Motor neuron (in vitro differentiated cells): ENCODE measurements at regions not wholly inside any gene's neighbourhood (a gene's known extent, or its start where the extent isn't known, plus 50 kb on each side); places are given as distances from the start of the nearest gene placed in this dataset.

ENCODE experiments used
- ATAC-seq, 8 experiments: fragments of 200-7000 bp; cut with Tn5 transposase; replicated peaks in 6 of 8; 2 replicates each; pipeline ENCODE4 v1.8.0; 2021; ENCODE audit warnings: mild to moderate bottlenecking in 8 of 8, moderate library complexity in 8 of 8
- H3K27ac ChIP-seq, 2 donors: fragments of 250-450 bp; sonication (Bioruptor Pico); 2 replicates each; pipeline ENCODE4 v1.9.0; 2021; ENCODE audit warnings: antibody characterized with exemption in 2 of 2, mild to moderate bottlenecking in 2 of 2, moderate library complexity in 1 of 2
- H3K4me1 ChIP-seq, 2 donors: fragments of 250-450 bp; sonication (Bioruptor Pico); replicated peaks in 1 of 2; 2 replicates each; pipeline ENCODE4 v1.6.1; 2021; ENCODE audit warnings: antibody characterized with exemption in 2 of 2, mild to moderate bottlenecking in 2 of 2, moderate library complexity in 1 of 2
- H3K4me3 ChIP-seq, 5 donors: fragments of 250-450 bp; sonication (Bioruptor Pico); 2 replicates each; pipeline ENCODE4 v1.9.0; 2021; ENCODE audit warnings: antibody characterized with exemption in 5 of 5, mild to moderate bottlenecking in 5 of 5, moderate library complexity in 4 of 5
- WGBS, 10 experiments: fragments of 450-650 bp; shearing (Covaris generic); methylation state at CpG; one replicate each; pipeline ENCODE4 v1.0.0; 2022; 5-methylcytosine and 5-hydroxymethylcytosine counted together
- in situ Hi-C, 9 experiments: fragments of 400-800 bp; cut with MboI; loops; one replicate each; pipeline ENCODE4 v1.15.0; 2021; ENCODE audit warnings: low sequenced_read_pairs in 9 of 9, low pct_unique_long_range_greater_than_20kb in 2 of 9; ENCODE audit not compliant: unreplicated experiment in 9 of 9

- Histone ChIP-seq H3K4me3 (no peak overlapping the region), H3K27ac (no peak overlapping the region), H3K4me1 (peaks cover 0 to 19% of the 10 kb centered on the region in 2 donors)
- WGBS, 10 experiments: 51 to 100% (median 78%) methylated on average over 1 to 4 of the region's 4 CpGs; no CpG with 5 or more reads in 1 of the 10 experiments
- in situ Hi-C loops: no loop called here
- ATAC-seq: peak in 1 of 8 experiments; percentile 4
Measured at GRCh38 chr5:68419081-68419636, 203.6 kb downstream of the PIK3R1 start.

- in situ Hi-C loops: no loop called here
- H3K4me3 ChIP-seq: no peak overlapping the region
- ATAC-seq: peak; percentile 61 to 89 (median 82)
- WGBS, 10 experiments: 27 to 83% (median 67%) methylated on average over 1 to 7 of the region's 8 CpGs; no CpG with 5 or more reads in 1 of the 10 experiments
- H3K27ac ChIP-seq: peak overlapping the region; percentile 3 to 39
- peaks cover 0 to 19% of the 10 kb centered on the region in 2 donors for H3K4me1 ChIP-seq
Measured at GRCh38 chr5:68419637-68420452, 204.3 kb downstream of the PIK3R1 start.

GRCh38 chr5:68420476-68421344, 205.2 kb downstream of the PIK3R1 start:
- H3K4me1 ChIP-seq: peaks cover 0 to 15% of the 10 kb centered on the region in 2 donors
- whole genome bisulfite sequencing, 10 experiments: 67 to 100% (median 83%) methylated on average over 1 to 8 of the region's 10 CpGs
- no peak for ATAC-seq
- in situ Hi-C loops: no loop called here
- no peak overlapping the region for H3K27ac ChIP-seq
- H3K4me3 ChIP-seq: no peak overlapping the region

GRCh38 chr5:68421485-68422220, 206.1 kb downstream of the PIK3R1 start:
- ATAC-seq: no peak
- H3K4me3 ChIP-seq: no peak overlapping the region
- WGBS, 10 experiments: 86 to 100% (median 94%) methylated on average over 2 to 9 of the region's 9 CpGs; no CpG with 5 or more reads in 2 of the 10 experiments
- in situ Hi-C loops: no loop called here
- H3K4me1 ChIP-seq: peaks cover 0 to 13% of the 10 kb centered on the region in 2 donors
- H3K27ac ChIP-seq: no peak overlapping the region

- ATAC-seq: no peak
- no peak overlapping the region for H3K27ac ChIP-seq
- in situ Hi-C loops: no loop called here
- 48 to 100% (median 88%) methylated on average over 1 to 6 of the region's 6 CpGs for whole genome bisulfite sequencing, 10 experiments
- peaks cover 0 to 10% of the 10 kb centered on the region in 2 donors for H3K4me1 ChIP-seq
- no peak overlapping the region for H3K4me3 ChIP-seq
Measured at GRCh38 chr5:68423154-68423811, 207.7 kb downstream of the PIK3R1 start.

- 42 to 100% (median 80%) methylated on average over 1 to 6 of the region's 6 CpGs for WGBS, 10 experiments
- in situ Hi-C loops: no loop called here
- H3K4me3 ChIP-seq: no peak overlapping the region
- peaks cover 0 to under 1% of the 10 kb centered on the region in 2 donors for H3K4me1 ChIP-seq
- no peak overlapping the region for H3K27ac ChIP-seq
- ATAC-seq: no peak
Measured at GRCh38 chr5:68424799-68425537, 209.4 kb downstream of the PIK3R1 start.

- no peak overlapping the region for H3K27ac ChIP-seq
- H3K4me1 ChIP-seq: no peaks in the 10 kb centered on the region
- 85 to 100% (median 93%) methylated on average over 1 to 4 of the region's 4 CpGs; no CpG with 5 or more reads in 3 of the 10 experiments for WGBS, 10 experiments
- in situ Hi-C loops: no loop called here
- ATAC-seq: no peak
- no peak overlapping the region for H3K4me3 ChIP-seq
Measured at GRCh38 chr5:68426586-68426985, 211.0 kb downstream of the PIK3R1 start.

- Histone ChIP-seq H3K4me3 (no peak overlapping the region), H3K4me1 (no peaks in the 10 kb centered on the region), H3K27ac (no peak overlapping the region)
- in situ Hi-C loops: no loop called here
- no peak for ATAC-seq
- WGBS, 10 experiments: 37 to 100% (median 86%) methylated on average over 1 to 5 of the region's 9 CpGs; no CpG with 5 or more reads in 4 of the 10 experiments
Measured at GRCh38 chr5:68428231-68428811, 212.8 kb downstream of the PIK3R1 start.

- H3K27ac ChIP-seq: no peak overlapping the region
- no peaks in the 10 kb centered on the region for H3K4me1 ChIP-seq
- 67 to 100% (median 90%) methylated on average over 1 to 2 of the region's 2 CpGs; no CpG with 5 or more reads in 3 of the 10 experiments for WGBS, 10 experiments
- no peak for ATAC-seq
- H3K4me3 ChIP-seq: no peak overlapping the region
- in situ Hi-C loops: no loop called here
Measured at GRCh38 chr5:68429510-68429909, 214.0 kb downstream of the PIK3R1 start.

- no peak for ATAC-seq
- Histone ChIP-seq H3K27ac (no peak overlapping the region), H3K4me1 (no peaks in the 10 kb centered on the region), H3K4me3 (no peak overlapping the region)
- 0 to 100% (median 73%) methylated on average over 1 of the region's 1 CpG; no CpG with 5 or more reads in 2 of the 10 experiments for WGBS, 10 experiments
- in situ Hi-C loops: no loop called here
Measured at GRCh38 chr5:68430279-68430678, 214.7 kb downstream of the PIK3R1 start.

- H3K4me1 ChIP-seq: no peaks in the 10 kb centered on the region
- H3K27ac ChIP-seq: no peak overlapping the region
- WGBS, 10 experiments: 86 to 100% (median 100%) methylated on average over 1 of the region's 1 CpG; no CpG with 5 or more reads in 1 of the 10 experiments
- in situ Hi-C loops: no loop called here
- no peak for ATAC-seq
- H3K4me3 ChIP-seq: no peak overlapping the region
Measured at GRCh38 chr5:68431186-68431585, 215.6 kb downstream of the PIK3R1 start.
